ENCODE measurements at regions not wholly inside any gene's neighbourhood (a gene's known extent, or its start where the extent isn't known, plus 50 kb on each side); places are given as distances from the start of the nearest gene placed in this dataset.

DNA sequence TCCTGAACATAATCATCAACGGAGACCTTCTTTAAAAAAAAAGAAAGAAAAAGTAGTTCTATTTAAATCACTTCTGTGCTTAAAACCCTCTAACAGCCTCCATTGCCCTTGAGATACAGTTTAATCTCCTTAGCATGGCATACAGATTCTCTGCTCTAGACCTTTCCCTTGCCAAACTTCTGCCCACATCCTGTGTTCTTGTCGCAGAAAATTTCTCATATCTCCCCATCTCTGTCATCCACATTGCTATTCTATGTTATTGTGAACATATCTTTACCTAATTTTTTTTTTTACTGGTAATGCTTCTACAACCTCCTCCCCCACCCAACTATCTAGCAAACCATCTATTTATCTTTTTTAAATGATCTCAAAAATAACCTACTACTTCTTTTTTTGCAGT, 135.7 kb upstream of the PROX1 start:
- H3K36me3 Mint-ChIP-seq (ENCODE audit: low read depth), result no peaks in the 10 kb centered on the region
- peaks cover 25% of the 10 kb centered on the region for H3K4me1 ChIP-seq (ENCODE audit: insufficient read depth, low read length)

GRCh38 chr1:213858581-213858980, 129.2 kb upstream of the PROX1 start:
- H3K36me3 ChIP-seq (ENCODE audit: insufficient read depth, low read length), result no peaks in the 10 kb centered on the region
- intact Hi-C loops (cut with DNase I, micrococcal nuclease), result loop anchor here in 1 of 2 experiments (10.0 kb wide), 1 partner anchor 184 kb away; no protein-coding TSS in a partner anchor
- H3K9me3 ChIP-seq (ENCODE audit: control insufficient read depth in 1 of 2, insufficient read depth in 1 of 2, low read length in 2 of 2), result peaks cover 0 to 3% of the 10 kb centered on the region in 2 experiments
- no peak overlapping the region for H3K27ac ChIP-seq (ENCODE audit: low read depth in 1 of 2, low read length in 2 of 2)
- DNase-seq (no peak), ATAC-seq (ENCODE audit: poor library complexity) (no peak)
- no peak overlapping the region for H3K4me3 Mint-ChIP-seq
- no peak overlapping the region for H3K4me3 ChIP-seq (ENCODE audit: low read length)
- TF ChIP-seq, protein P1, sequence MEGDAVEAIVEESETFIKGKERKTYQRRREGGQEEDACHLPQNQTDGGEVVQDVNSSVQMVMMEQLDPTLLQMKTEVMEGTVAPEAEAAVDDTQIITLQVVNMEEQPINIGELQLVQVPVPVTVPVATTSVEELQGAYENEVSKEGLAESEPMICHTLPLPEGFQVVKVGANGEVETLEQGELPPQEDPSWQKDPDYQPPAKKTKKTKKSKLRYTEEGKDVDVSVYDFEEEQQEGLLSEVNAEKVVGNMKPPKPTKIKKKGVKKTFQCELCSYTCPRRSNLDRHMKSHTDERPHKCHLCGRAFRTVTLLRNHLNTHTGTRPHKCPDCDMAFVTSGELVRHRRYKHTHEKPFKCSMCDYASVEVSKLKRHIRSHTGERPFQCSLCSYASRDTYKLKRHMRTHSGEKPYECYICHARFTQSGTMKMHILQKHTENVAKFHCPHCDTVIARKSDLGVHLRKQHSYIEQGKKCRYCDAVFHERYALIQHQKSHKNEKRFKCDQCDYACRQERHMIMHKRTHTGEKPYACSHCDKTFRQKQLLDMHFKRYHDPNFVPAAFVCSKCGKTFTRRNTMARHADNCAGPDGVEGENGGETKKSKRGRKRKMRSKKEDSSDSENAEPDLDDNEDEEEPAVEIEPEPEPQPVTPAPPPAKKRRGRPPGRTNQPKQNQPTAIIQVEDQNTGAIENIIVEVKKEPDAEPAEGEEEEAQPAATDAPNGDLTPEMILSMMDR (IDR thresholded peaks at IDR 0.05), result no peak
- H3K27ac Mint-ChIP-seq, result no peak overlapping the region
- no peaks in the 10 kb centered on the region for H3K9me3 Mint-ChIP-seq
- POLR2A ChIA-PET, result interaction anchor here (0.6 kb wide), 1 partner anchor 119 kb away, joined by 3 read pairs; no protein-coding TSS in a partner anchor
- no peaks in the 10 kb centered on the region for H3K36me3 Mint-ChIP-seq (ENCODE audit: low read depth)
- peaks cover 4% of the 10 kb centered on the region for H3K4me1 ChIP-seq (ENCODE audit: insufficient read depth, low read length)
- H3K4me1 Mint-ChIP-seq (ENCODE audit: low read depth), result peaks cover 7% of the 10 kb centered on the region
- H3K27me3 ChIP-seq (ENCODE audit: control insufficient read depth in 1 of 2, insufficient read depth in 2 of 2, low read length in 2 of 2), result no peaks in the 10 kb centered on the region
- no peaks in the 10 kb centered on the region for H3K27me3 Mint-ChIP-seq
- CTCF ChIA-PET, result no interaction called here

More for the DNA sequence above, 135.7 kb upstream of the PROX1 start:
- H3K36me3 ChIP-seq (ENCODE audit: insufficient read depth, low read length), result no peaks in the 10 kb centered on the region
- no peak overlapping the region for H3K4me3 Mint-ChIP-seq
- H3K4me3 ChIP-seq (ENCODE audit: low read length), result no peak overlapping the region
- H3K27ac Mint-ChIP-seq, result no peak overlapping the region
- ChIA-PET CTCF (no interaction called here), POLR2A (interaction anchor here (0.6 to 1.7 kb wide), 4 partner anchors 68 to 181 kb away, joined by 3 to 12 read pairs (median 4); no protein-coding TSS in a partner anchor)
- DNase-seq, result peak in 7 of 14 experiments; percentile 12 to 75 (median 40)
- no peaks in the 10 kb centered on the region for H3K27me3 Mint-ChIP-seq
- peaks cover 9% of the 10 kb centered on the region for H3K4me1 Mint-ChIP-seq (ENCODE audit: low read depth)
- TF ChIP-seq, protein P1 (IDR thresholded peaks at IDR 0.05), result no peak
- no peaks in the 10 kb centered on the region for H3K27me3 ChIP-seq (ENCODE audit: control insufficient read depth in 1 of 2, insufficient read depth in 2 of 2, low read length in 2 of 2)
- intact Hi-C loops (cut with DNase I, micrococcal nuclease), result loop anchor here (2.0 to 10.0 kb wide), 5 partner anchors 67 to 181 kb away; partner anchors contain the start of gene PROX1 (in 1 of the 2)
- H3K9me3 ChIP-seq (ENCODE audit: control insufficient read depth in 1 of 2, insufficient read depth in 1 of 2, low read length in 2 of 2), result no peaks in the 10 kb centered on the region
- peak overlapping the region in 1 of 2 donors; percentile 67 for H3K27ac ChIP-seq (ENCODE audit: low read depth in 1 of 2, low read length in 2 of 2)
- no peaks in the 10 kb centered on the region for H3K9me3 Mint-ChIP-seq
- ATAC-seq (ENCODE audit: poor library complexity), result peak; percentile 93

DNA sequence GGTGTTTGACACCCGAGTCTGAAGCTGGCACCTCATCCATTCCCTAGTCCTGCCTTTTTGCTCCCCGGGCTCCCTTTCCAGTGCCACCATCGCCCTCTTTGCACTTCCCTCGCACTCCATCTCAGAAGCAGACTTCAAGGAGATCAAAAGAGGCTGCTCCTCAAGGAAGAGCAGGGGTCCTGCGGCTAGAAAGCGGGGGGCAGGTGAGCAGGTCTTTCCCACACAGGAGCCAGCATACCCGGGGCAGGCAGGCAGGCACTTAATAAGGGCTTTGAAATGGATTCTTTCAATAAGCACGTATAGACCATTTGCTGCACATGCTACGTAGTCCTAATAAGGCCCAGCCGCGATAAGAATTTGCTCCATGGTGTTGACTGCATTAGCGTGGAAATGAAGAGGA, 125.9 kb upstream of the PROX1 start:
- Histone ChIP-seq H3K4me1 (ENCODE audit: insufficient read depth, low read length) (no peaks in the 10 kb centered on the region), H3K4me3 (ENCODE audit: low read length) (no peak overlapping the region), H3K9me3 (ENCODE audit: control insufficient read depth in 1 of 2, insufficient read depth in 1 of 2, low read length in 2 of 2) (peaks cover 0 to 3% of the 10 kb centered on the region in 2 experiments), H3K36me3 (ENCODE audit: insufficient read depth, low read length) (no peaks in the 10 kb centered on the region), H3K27me3 (ENCODE audit: control insufficient read depth in 1 of 2, insufficient read depth in 2 of 2, low read length in 2 of 2) (no peaks in the 10 kb centered on the region), H3K27ac (ENCODE audit: low read depth in 1 of 2, low read length in 2 of 2) (no peak overlapping the region)
- Mint-ChIP-seq H3K36me3 (ENCODE audit: low read depth) (no peaks in the 10 kb centered on the region), H3K4me3 (no peak overlapping the region), H3K4me1 (ENCODE audit: low read depth) (peaks cover 7% of the 10 kb centered on the region), H3K27ac (no peak overlapping the region), H3K27me3 (no peaks in the 10 kb centered on the region), H3K9me3 (no peaks in the 10 kb centered on the region)
- POLR2A ChIA-PET, result no interaction called here
- no peak for ATAC-seq (ENCODE audit: poor library complexity)
- DNase-seq, result no peak
- intact Hi-C loops (cut with DNase I, micrococcal nuclease), result no loop called here
- CTCF ChIA-PET, result no interaction called here
- TF ChIP-seq, protein P1 (IDR thresholded peaks at IDR 0.05), result no peak

Data from CD4-positive, alpha-beta T cell (primary cell).